MM.1S (cell line): ENCODE measurements at regions not wholly inside any gene's neighbourhood (a gene's known extent, or its start where the extent isn't known, plus 50 kb on each side); places are given as distances from the start of the nearest gene placed in this dataset.

Experiments
- DNase-seq: peaks from one replicate; pipeline ENCODE4 v3.0.0-alpha.2; 2015
- H2AFZ ChIP-seq: fragments of 300-600 bp; sonication (generic); 2 replicates; pipeline ENCODE4 v1.6.0; 2016; ENCODE audit warnings: antibody characterized with exemption, low read length
- H3F3A ChIP-seq: fragments of 300-600 bp; sonication (generic); 2 replicates; pipeline ENCODE4 v1.6.1; 2016; ENCODE audit warnings: mild to moderate bottlenecking, antibody characterized with exemption, low read length, moderate library complexity, mixed read lengths; ENCODE audit not compliant: insufficient read depth
- H3K27ac ChIP-seq: fragments of 300-600 bp; sonication (generic); 2 replicates; pipeline ENCODE4 v1.5.1; 2016; ENCODE audit warnings: mild to moderate bottlenecking, low read length
- H3K27me3 ChIP-seq: fragments of 300-600 bp; sonication (generic); replicated peaks from 2 replicates; pipeline ENCODE4 v1.6.0; 2016; ENCODE audit warnings: low read length; ENCODE audit not compliant: insufficient read depth
- H3K36me3 ChIP-seq: fragments of 300-600 bp; sonication (generic); replicated peaks from 2 replicates; pipeline ENCODE4 v1.6.1; 2016; ENCODE audit warnings: mild to moderate bottlenecking, low read length, mixed read lengths; ENCODE audit not compliant: insufficient read depth
- H3K4me1 ChIP-seq: fragments of 300-600 bp; sonication (generic); 2 replicates; pipeline ENCODE4 v1.6.1; 2016; ENCODE audit warnings: low read length, mixed read lengths
- H3K4me2 ChIP-seq: fragments of 300-600 bp; sonication (generic); 2 replicates; pipeline ENCODE4 v1.6.0; 2016; ENCODE audit warnings: low read depth, low read length
- H3K4me3 ChIP-seq: fragments of 300-600 bp; sonication (generic); 2 replicates; pipeline ENCODE4 v1.5.1; 2016; ENCODE audit warnings: low read length, mixed read lengths
- H3K79me2 ChIP-seq: fragments of 300-600 bp; sonication (generic); 2 replicates; pipeline ENCODE4 v1.6.1; 2016; ENCODE audit warnings: mixed run types, low read length, mixed read lengths
- H3K9ac ChIP-seq: fragments of 300-600 bp; sonication (generic); 2 replicates; pipeline ENCODE4 v1.6.1; 2016; ENCODE audit warnings: low read length, mixed read lengths
- H3K9me2 ChIP-seq: fragments of 300-600 bp; sonication (generic); replicated peaks from 2 replicates; pipeline ENCODE4 v1.6.1; 2016; ENCODE audit warnings: mild to moderate bottlenecking, low read length, mixed read lengths; ENCODE audit not compliant: insufficient read depth
- H3K9me3 ChIP-seq: fragments of 300-600 bp; sonication (generic); replicated peaks from 2 replicates; pipeline ENCODE4 v1.6.1; 2016; ENCODE audit warnings: mild to moderate bottlenecking, low read length, mixed read lengths; ENCODE audit not compliant: insufficient read depth
- H4K20me1 ChIP-seq: fragments of 300-600 bp; sonication (generic); 2 replicates; pipeline ENCODE4 v1.6.1; 2016; ENCODE audit warnings: mild to moderate bottlenecking, low read length, moderate library complexity, mixed read lengths; ENCODE audit not compliant: insufficient read depth
- EZH2 ChIP-seq: fragments of 300-600 bp; sonication (generic); optimal IDR thresholded peaks from 2 replicates; pipeline ENCODE3; 2017; ENCODE audit warnings: low read depth, mild to moderate bottlenecking, antibody characterized with exemption, low read length, mixed read lengths
- EZH2phosphoT487 ChIP-seq: fragments of 300-600 bp; sonication (generic); IDR thresholded peaks from 2 replicates; pipeline ENCODE4 v1.6.1; 2018; ENCODE audit warnings: antibody characterized with exemption, low read length
- TF ChIP-seq, protein P1 (sequence below): fragments of 300-600 bp; sonication (generic); IDR thresholded peaks from 2 replicates; pipeline ENCODE4 v1.5.1; 2016; ENCODE audit warnings: antibody characterized with exemption, low read length, mixed read lengths

DNA sequence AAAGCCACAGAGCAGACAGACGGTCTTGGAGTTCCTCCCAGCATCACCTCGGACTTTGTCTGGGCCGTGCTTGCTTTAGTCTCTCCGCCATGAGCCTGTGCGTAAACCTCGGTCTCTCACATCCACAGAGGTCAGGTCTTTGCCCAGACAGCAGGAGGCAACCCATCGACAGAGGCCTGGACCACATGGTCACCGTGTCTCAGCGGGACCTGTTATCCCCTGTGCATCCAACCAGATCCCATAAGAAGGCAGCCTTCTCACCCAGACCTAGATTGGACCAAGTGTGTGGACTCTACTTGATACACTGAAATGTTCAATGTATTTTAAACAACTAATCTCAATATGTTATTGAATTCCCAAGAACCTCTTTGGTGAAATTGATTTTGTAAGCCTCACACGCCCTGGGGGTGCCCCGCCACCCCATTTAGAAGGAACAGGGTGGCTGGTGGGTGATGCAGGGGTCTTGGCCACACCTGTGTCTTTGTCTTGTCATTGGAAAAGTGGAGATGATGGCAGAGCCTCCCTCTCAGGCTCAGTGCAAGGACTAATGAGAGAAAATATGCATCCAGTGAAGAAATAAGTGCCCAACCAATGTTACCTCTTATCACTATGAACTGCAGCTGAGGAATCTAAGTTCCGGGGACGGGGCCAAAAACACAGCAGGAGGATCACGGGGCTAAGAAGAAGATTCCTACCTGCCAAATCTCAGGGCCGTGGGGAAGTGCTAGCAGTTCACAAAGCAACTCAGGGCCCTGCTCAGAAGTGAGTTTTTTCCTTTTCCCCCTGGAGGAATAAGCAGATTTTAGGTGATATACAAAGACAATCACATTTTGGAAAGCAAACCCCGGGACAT, 101.6 kb upstream of the BACE2 start:
- no peak for TF ChIP-seq EZH2phosphoT487
- TF ChIP-seq, protein P1, sequence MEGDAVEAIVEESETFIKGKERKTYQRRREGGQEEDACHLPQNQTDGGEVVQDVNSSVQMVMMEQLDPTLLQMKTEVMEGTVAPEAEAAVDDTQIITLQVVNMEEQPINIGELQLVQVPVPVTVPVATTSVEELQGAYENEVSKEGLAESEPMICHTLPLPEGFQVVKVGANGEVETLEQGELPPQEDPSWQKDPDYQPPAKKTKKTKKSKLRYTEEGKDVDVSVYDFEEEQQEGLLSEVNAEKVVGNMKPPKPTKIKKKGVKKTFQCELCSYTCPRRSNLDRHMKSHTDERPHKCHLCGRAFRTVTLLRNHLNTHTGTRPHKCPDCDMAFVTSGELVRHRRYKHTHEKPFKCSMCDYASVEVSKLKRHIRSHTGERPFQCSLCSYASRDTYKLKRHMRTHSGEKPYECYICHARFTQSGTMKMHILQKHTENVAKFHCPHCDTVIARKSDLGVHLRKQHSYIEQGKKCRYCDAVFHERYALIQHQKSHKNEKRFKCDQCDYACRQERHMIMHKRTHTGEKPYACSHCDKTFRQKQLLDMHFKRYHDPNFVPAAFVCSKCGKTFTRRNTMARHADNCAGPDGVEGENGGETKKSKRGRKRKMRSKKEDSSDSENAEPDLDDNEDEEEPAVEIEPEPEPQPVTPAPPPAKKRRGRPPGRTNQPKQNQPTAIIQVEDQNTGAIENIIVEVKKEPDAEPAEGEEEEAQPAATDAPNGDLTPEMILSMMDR, result no peak
- TF ChIP-seq EZH2, result no peak
- no peak overlapping the region for H2AFZ ChIP-seq
- H3K9ac ChIP-seq, result no peak overlapping the region
- H3K4me1 ChIP-seq, result peaks cover 4% of the 10 kb centered on the region; the same call in 1 of the 2 replicates
- no peak overlapping the region for H3K4me2 ChIP-seq
- H3K27ac ChIP-seq, result no peak overlapping the region
- no peak overlapping the region for H3K4me3 ChIP-seq
- no peaks in the 10 kb centered on the region for H3K9me2 ChIP-seq
- H3F3A ChIP-seq, result no peaks in the 10 kb centered on the region
- H3K27me3 ChIP-seq, result 0 out of 2 replicates have a peak, but pooled peaks cover 3% of the 10 kb centered on the region
- no peak for DNase-seq
- no peaks in the 10 kb centered on the region for H3K79me2 ChIP-seq
- no peaks in the 10 kb centered on the region for H3K36me3 ChIP-seq
- H4K20me1 ChIP-seq, result no peaks in the 10 kb centered on the region
- H3K9me3 ChIP-seq, result no peaks in the 10 kb centered on the region

DNA sequence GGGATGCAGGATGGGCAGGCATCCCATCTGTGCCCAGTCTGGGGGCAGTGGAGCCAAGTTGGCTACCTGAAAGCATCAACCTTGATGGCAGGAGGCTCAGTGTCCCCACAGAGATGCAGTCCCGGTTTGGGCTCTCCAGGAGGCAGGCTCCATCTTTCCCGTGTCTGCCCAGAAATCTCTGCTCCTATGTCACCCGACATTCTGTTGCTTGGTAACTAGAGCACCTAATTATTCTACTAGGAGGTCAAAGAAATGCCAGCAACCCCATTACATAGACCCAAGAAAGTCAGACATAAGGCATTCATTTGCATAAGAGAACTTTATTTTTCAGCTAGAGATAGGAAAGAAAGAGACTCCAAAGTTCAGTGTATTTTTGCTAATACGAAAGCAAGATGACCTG, 100.3 kb upstream of the BACE2 start:
- Histone ChIP-seq H3F3A (no peaks in the 10 kb centered on the region), H4K20me1 (no peaks in the 10 kb centered on the region), H3K36me3 (no peaks in the 10 kb centered on the region), H3K79me2 (no peaks in the 10 kb centered on the region), H3K27me3 (0 out of 2 replicates have a peak, but pooled peaks cover 3% of the 10 kb centered on the region), H2AFZ (no peak overlapping the region), H3K4me3 (no peak overlapping the region), H3K9ac (no peak overlapping the region), H3K27ac (no peak overlapping the region), H3K4me2 (no peak overlapping the region), H3K9me2 (no peaks in the 10 kb centered on the region), H3K4me1 (peaks cover 4% of the 10 kb centered on the region; the same call in 1 of the 2 replicates), H3K9me3 (no peaks in the 10 kb centered on the region)
- TF ChIP-seq EZH2phosphoT487, result no peak
- TF ChIP-seq EZH2, result no peak
- TF ChIP-seq, protein P1, result no peak
- no peak for DNase-seq

DNA sequence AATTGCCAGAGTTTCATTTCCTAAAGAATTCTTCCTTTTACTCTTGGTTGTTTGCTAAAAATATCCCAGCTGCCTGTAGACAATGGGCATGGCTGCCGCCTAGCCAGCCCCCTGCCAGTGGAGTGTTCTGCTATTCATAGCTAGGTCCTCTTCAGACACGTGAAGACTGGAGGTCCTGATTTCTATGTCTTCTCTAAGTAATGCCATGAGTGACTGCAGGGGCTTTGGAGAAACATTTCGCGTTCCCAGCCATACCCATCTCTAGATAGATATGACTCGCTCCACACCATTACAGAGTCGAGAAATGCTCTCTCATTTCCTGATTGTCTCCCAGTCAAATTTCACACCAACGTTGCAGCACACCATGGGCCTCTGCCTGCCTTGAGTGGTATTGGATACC, 99.5 kb upstream of the BACE2 start:
- Histone ChIP-seq H3K4me1 (peaks cover 4% of the 10 kb centered on the region; the same call in 1 of the 2 replicates), H2AFZ (peak overlapping the region; percentile 82), H3K36me3 (no peaks in the 10 kb centered on the region), H3K27me3 (0 out of 2 replicates have a peak, but pooled peaks cover 3% of the 10 kb centered on the region), H3K4me2 (peak overlapping the region; percentile 75), H3K27ac (no peak overlapping the region), H4K20me1 (no peaks in the 10 kb centered on the region), H3K79me2 (no peaks in the 10 kb centered on the region), H3K9me2 (no peaks in the 10 kb centered on the region), H3K4me3 (peak overlapping the region; percentile 51), H3K9me3 (no peaks in the 10 kb centered on the region), H3F3A (no peaks in the 10 kb centered on the region), H3K9ac (peak overlapping the region; percentile 16; the same call in 1 of the 2 replicates)
- TF ChIP-seq EZH2phosphoT487, result no peak
- TF ChIP-seq, protein P1, result no peak
- TF ChIP-seq EZH2, result no peak
- no peak for DNase-seq
